RPMI8226 (cell line): ENCODE measurements at regions not wholly inside any gene's neighbourhood (a gene's known extent, or its start where the extent isn't known, plus 50 kb on each side); places are given as distances from the start of the nearest gene placed in this dataset.

ENCODE experiments used
- DNase-seq: peaks from one replicate; pipeline ENCODE4 v3.0.0-alpha.2; 2015

- no peak for DNase-seq
Measured at GRCh38 chr18:24677011-24677410, 216.6 kb downstream of the HRH4 start.

- DNase-seq: no peak
Measured at GRCh38 chr18:24678107-24678506, 217.7 kb downstream of the HRH4 start.

- no peak for DNase-seq
Measured at GRCh38 chr18:24678626-24679025, 218.2 kb downstream of the HRH4 start.

GRCh38 chr18:24679062-24679461 lies 218.6 kb downstream of the HRH4 start:
- no peak for DNase-seq

- DNase-seq: no peak
Measured at GRCh38 chr18:24683925-24684324, 223.5 kb downstream of the HRH4 start.

GRCh38 chr18:24685254-24685959 lies 225.0 kb downstream of the HRH4 start:
- no peak for DNase-seq

- DNase-seq: no peak
Measured at GRCh38 chr18:24695168-24695567, 234.7 kb downstream of the HRH4 start.

- no peak for DNase-seq
Measured at GRCh38 chr18:24702001-24702515, 241.6 kb downstream of the HRH4 start.

GRCh38 chr18:24703316-24703715 lies 242.9 kb downstream of the HRH4 start:
- DNase-seq: no peak

GRCh38 chr18:24704946-24705630 lies 244.7 kb downstream of the HRH4 start:
- no peak for DNase-seq

GRCh38 chr18:24710474-24710873 lies 250.0 kb downstream of the HRH4 start:
- DNase-seq: no peak

GRCh38 chr18:24719791-24720190 lies 259.4 kb downstream of the HRH4 start:
- DNase-seq: no peak

- no peak for DNase-seq
Measured at GRCh38 chr18:24721388-24721787, 261.0 kb downstream of the HRH4 start.

GRCh38 chr18:24725644-24726415 lies 265.4 kb downstream of the HRH4 start:
- no peak for DNase-seq

GRCh38 chr18:24726727-24727492 lies 266.5 kb downstream of the HRH4 start:
- DNase-seq: peak; percentile 74

GRCh38 chr18:24727685-24728084 lies 267.2 kb downstream of the HRH4 start:
- DNase-seq: peak; percentile 24

GRCh38 chr18:24731158-24731557 lies 270.7 kb downstream of the HRH4 start:
- no peak for DNase-seq

- no peak for DNase-seq
Measured at GRCh38 chr18:24731981-24732380, 271.5 kb downstream of the HRH4 start.

GRCh38 chr18:24734058-24734457 lies 273.6 kb downstream of the HRH4 start:
- peak; percentile 23 for DNase-seq

GRCh38 chr18:24735624-24736231 lies 275.3 kb downstream of the HRH4 start:
- no peak for DNase-seq

- DNase-seq: no peak
Measured at GRCh38 chr18:24736662-24737330, 276.4 kb downstream of the HRH4 start.

- DNase-seq: no peak
Measured at GRCh38 chr18:24740829-24741228, 280.4 kb downstream of the HRH4 start.
